ENCODE measurements at regions not wholly inside any gene's neighbourhood (a gene's known extent, or its start where the extent isn't known, plus 50 kb on each side); places are given as distances from the start of the nearest gene placed in this dataset.

DNA sequence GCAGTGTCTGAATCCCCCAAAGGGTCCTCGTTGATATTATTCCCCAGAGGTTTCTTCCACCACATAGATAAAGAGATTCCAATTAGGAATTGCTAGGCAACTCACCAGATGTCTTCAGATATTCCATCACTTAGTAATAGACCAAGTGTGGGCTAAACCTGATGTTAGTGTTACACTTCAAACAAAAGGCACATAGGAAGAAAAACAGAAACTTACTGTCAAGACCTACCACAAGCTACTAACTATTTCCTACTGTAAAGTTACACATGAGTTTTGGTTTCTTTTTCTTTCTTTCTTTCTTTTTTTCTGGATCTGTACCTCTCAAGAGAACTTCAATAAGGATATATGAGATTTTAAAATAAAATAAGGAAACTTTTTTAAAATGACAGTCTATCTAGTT lies 879.1 kb upstream of the NEGR1 start:
- Mint-ChIP-seq H3K27me3 (no peaks in the 10 kb centered on the region), H3K36me3 (no peaks in the 10 kb centered on the region), H3K9me3 (peaks cover 0 to 5% (median under 1%) of the 10 kb centered on the region in 7 donors), H3K4me3 (no peak overlapping the region), H3K27ac (no peak overlapping the region), H3K4me1 (no peaks in the 10 kb centered on the region)
- ATAC-seq (ENCODE audit: low read depth in 2 of 2) = no peak
- no peak for DNase-seq

DNA sequence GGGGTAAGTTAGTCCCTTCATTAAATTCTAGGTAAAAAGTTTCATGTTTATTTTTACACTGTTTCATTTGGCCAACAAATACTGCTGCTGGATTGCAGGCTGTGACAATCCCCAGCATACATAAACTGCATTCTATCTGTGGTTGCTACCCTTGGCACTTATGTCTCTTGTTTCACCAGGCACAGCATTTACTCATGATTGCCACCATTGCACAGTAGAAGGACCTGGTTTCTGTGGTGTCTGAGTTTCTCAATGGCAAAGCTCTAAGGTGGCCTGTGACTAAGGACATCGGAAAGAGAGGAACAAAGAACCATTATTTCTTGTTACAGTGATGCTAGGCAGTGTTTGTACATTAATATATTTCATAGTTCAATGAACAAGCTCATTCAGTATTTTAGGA lies 878.4 kb upstream of the NEGR1 start:
- no peaks in the 10 kb centered on the region for H3K27me3 Mint-ChIP-seq
- ATAC-seq (ENCODE audit: low read depth in 2 of 2) = no peak
- peaks cover 0 to 5% (median 1%) of the 10 kb centered on the region in 7 donors for H3K9me3 Mint-ChIP-seq
- H3K36me3 Mint-ChIP-seq = no peaks in the 10 kb centered on the region
- DNase-seq = no peak
- no peaks in the 10 kb centered on the region for H3K4me1 Mint-ChIP-seq
- no peak overlapping the region for H3K4me3 Mint-ChIP-seq
- H3K27ac Mint-ChIP-seq = no peak overlapping the region

DNA sequence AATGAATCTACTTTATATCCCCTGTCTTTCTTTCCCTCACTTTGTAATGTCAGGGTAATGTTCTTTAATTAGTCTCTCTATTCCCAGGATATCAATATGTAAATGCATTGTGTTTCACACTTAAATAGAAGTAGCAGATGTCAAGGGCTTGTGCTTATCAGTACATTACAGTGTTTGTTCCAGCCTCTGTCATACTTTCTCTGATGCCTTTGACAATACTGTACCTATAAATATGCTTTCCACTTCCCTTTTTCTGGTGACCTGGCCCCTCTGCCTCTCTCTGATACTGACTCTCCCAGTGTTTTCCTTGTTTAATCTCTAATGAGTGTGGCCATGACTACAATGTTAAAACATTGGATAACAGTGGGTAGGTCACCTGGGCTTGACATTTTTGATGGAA lies 862.0 kb upstream of the NEGR1 start:
- Mint-ChIP-seq H3K4me1 (no peaks in the 10 kb centered on the region), H3K27me3 (no peaks in the 10 kb centered on the region), H3K27ac (no peak overlapping the region), H3K36me3 (no peaks in the 10 kb centered on the region), H3K4me3 (no peak overlapping the region), H3K9me3 (peaks cover 0 to 8% (median 4%) of the 10 kb centered on the region in 7 donors)
- ATAC-seq (ENCODE audit: low read depth in 2 of 2) (no peak), DNase-seq (no peak)

- Mint-ChIP-seq H3K4me1 (no peaks in the 10 kb centered on the region), H3K27ac (no peak overlapping the region), H3K9me3 (peaks cover 0 to 6% (median 0%) of the 10 kb centered on the region in 7 donors), H3K4me3 (no peak overlapping the region), H3K36me3 (no peaks in the 10 kb centered on the region), H3K27me3 (no peaks in the 10 kb centered on the region)
- DNase-seq = no peak
- no peak for ATAC-seq (ENCODE audit: low read depth in 2 of 2)
Observed at GRCh38 chr1:73136975-73137374, 854.6 kb upstream of the NEGR1 start.

DNA sequence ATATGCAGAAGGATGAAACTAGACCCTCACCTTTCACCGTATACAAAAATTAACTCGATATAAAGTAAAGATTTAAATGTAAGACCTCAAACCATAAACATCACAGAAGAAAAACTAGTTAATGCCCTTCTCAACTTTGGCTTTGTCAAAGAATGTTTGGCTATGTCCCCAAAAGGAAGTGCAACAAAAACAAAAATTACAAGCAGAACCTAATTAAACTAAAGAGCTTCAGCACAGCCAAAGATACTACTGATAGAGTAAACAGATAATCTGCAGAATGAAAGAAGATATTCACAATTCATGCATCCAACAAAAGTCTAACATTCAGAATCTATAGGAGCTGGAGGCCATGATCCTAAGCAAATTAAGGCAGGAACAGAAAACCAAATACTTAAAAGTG lies 824.6 kb upstream of the NEGR1 start:
- Mint-ChIP-seq H3K4me3 (no peak overlapping the region), H3K27me3 (no peaks in the 10 kb centered on the region), H3K36me3 (no peaks in the 10 kb centered on the region)

DNA sequence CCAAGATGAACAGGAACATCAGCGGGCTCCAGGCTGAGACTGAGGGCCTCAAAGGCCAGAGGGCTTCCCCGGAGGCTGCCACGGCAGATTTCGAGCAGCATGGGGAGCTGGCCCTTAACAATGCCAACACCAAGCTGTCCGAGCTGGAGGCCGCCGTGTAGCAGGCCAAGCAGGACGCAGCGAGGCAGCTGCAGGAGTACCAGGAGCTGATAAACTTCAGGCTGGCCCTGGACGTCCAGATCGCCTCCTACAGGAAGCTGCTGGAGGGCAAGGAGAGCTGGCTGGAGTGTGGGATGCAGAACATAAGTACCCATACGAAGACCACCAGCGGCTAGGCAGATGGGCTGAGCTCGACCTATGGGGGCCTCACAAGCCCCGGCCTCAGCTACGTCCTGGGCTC lies 823.4 kb upstream of the NEGR1 start:
- Mint-ChIP-seq H3K36me3 (no peaks in the 10 kb centered on the region), H3K9me3 (peaks cover 0 to 8% (median 3%) of the 10 kb centered on the region in 7 donors), H3K4me3 (no peak overlapping the region), H3K27ac (no peak overlapping the region), H3K4me1 (no peaks in the 10 kb centered on the region), H3K27me3 (no peaks in the 10 kb centered on the region)
- ATAC-seq (ENCODE audit: low read depth in 2 of 2) = no peak
- no peak for DNase-seq

More for the DNA sequence above, 824.6 kb upstream of the NEGR1 start:
- no peak for DNase-seq
- Mint-ChIP-seq H3K4me1 (no peaks in the 10 kb centered on the region), H3K27ac (no peak overlapping the region), H3K9me3 (peaks cover 0 to 6% (median 4%) of the 10 kb centered on the region in 7 donors)
- no peak for ATAC-seq (ENCODE audit: low read depth in 2 of 2)

GRCh38 chr1:73104749-73105148 lies 822.4 kb upstream of the NEGR1 start:
- no peak for ATAC-seq (ENCODE audit: low read depth in 2 of 2)
- Mint-ChIP-seq H3K4me1 (no peaks in the 10 kb centered on the region), H3K27me3 (no peaks in the 10 kb centered on the region), H3K4me3 (no peak overlapping the region), H3K36me3 (no peaks in the 10 kb centered on the region), H3K27ac (no peak overlapping the region), H3K9me3 (peaks cover 0 to 8% (median 5%) of the 10 kb centered on the region in 7 donors)
- DNase-seq = no peak

GRCh38 chr1:73100216-73100615 lies 817.9 kb upstream of the NEGR1 start:
- ATAC-seq (ENCODE audit: low read depth in 2 of 2) = no peak
- no peaks in the 10 kb centered on the region for H3K36me3 Mint-ChIP-seq
- H3K4me1 Mint-ChIP-seq = no peaks in the 10 kb centered on the region
- H3K4me3 Mint-ChIP-seq = no peak overlapping the region
- H3K27ac Mint-ChIP-seq = no peak overlapping the region
- H3K9me3 Mint-ChIP-seq = peaks cover 0 to 8% (median 2%) of the 10 kb centered on the region in 7 donors
- H3K27me3 Mint-ChIP-seq = no peaks in the 10 kb centered on the region
- no peak for DNase-seq

- Mint-ChIP-seq H3K9me3 (peaks cover 0 to 8% (median under 1%) of the 10 kb centered on the region in 7 donors), H3K27ac (no peak overlapping the region), H3K27me3 (no peaks in the 10 kb centered on the region), H3K4me1 (no peaks in the 10 kb centered on the region), H3K4me3 (no peak overlapping the region), H3K36me3 (no peaks in the 10 kb centered on the region)
- no peak for DNase-seq
- no peak for ATAC-seq (ENCODE audit: low read depth in 2 of 2)
Observed at GRCh38 chr1:73097917-73098316, 815.6 kb upstream of the NEGR1 start.

- DNase-seq (no peak), ATAC-seq (ENCODE audit: low read depth in 2 of 2) (no peak)
- Mint-ChIP-seq H3K4me3 (no peak overlapping the region), H3K36me3 (no peaks in the 10 kb centered on the region), H3K27ac (no peak overlapping the region), H3K27me3 (no peaks in the 10 kb centered on the region), H3K9me3 (peaks cover 0 to 12% (median 5%) of the 10 kb centered on the region in 7 donors), H3K4me1 (no peaks in the 10 kb centered on the region)
Observed at GRCh38 chr1:73096841-73097240, 814.5 kb upstream of the NEGR1 start.

GRCh38 chr1:73092383-73092782 lies 810.0 kb upstream of the NEGR1 start:
- no peaks in the 10 kb centered on the region for H3K36me3 Mint-ChIP-seq

GRCh38 chr1:73066866-73067265 lies 784.5 kb upstream of the NEGR1 start:
- H3K36me3 Mint-ChIP-seq = no peaks in the 10 kb centered on the region
- no peaks in the 10 kb centered on the region for H3K27me3 Mint-ChIP-seq
- ATAC-seq (ENCODE audit: low read depth in 2 of 2) (no peak), DNase-seq (no peak)
- no peaks in the 10 kb centered on the region for H3K4me1 Mint-ChIP-seq
- peaks cover 2 to 9% (median 3%) of the 10 kb centered on the region in 7 donors for H3K9me3 Mint-ChIP-seq
- no peak overlapping the region for H3K27ac Mint-ChIP-seq
- H3K4me3 Mint-ChIP-seq = no peak overlapping the region

More at GRCh38 chr1:73092383-73092782, 810.0 kb upstream of the NEGR1 start:
- ATAC-seq (ENCODE audit: low read depth in 2 of 2) (no peak), DNase-seq (no peak)
- H3K4me3 Mint-ChIP-seq = no peak overlapping the region
- peaks cover 0 to 22% (median 5%) of the 10 kb centered on the region in 7 donors for H3K9me3 Mint-ChIP-seq
- H3K27me3 Mint-ChIP-seq = no peaks in the 10 kb centered on the region
- H3K27ac Mint-ChIP-seq = no peak overlapping the region
- H3K4me1 Mint-ChIP-seq = no peaks in the 10 kb centered on the region

- Mint-ChIP-seq H3K9me3 (peaks cover 2 to 21% (median 6%) of the 10 kb centered on the region in 7 donors), H3K27ac (no peak overlapping the region), H3K27me3 (no peaks in the 10 kb centered on the region), H3K4me3 (no peak overlapping the region), H3K4me1 (no peaks in the 10 kb centered on the region), H3K36me3 (no peaks in the 10 kb centered on the region)
- no peak for DNase-seq
- ATAC-seq (ENCODE audit: low read depth in 2 of 2) = no peak
Observed at GRCh38 chr1:73065339-73066041, 783.2 kb upstream of the NEGR1 start.

DNA sequence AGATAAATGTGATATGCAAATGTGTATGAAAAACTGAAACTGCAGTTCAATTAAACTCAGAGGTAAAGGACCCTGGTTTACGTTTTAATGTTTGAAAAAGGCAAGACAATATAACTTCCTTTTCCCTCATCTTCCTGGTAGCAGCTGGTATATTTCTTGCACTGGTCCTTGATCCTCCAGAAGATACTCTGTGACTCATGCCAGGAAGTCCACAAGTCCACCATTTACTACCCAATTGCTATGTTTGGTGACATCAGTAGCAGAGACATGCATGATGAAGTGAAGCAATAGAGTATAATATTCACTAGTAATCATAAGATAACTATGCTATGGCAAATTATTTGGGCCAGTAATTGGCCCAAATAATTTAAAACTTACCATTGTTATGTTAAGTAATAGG lies 774.5 kb upstream of the NEGR1 start:
- no peak for ATAC-seq (ENCODE audit: low read depth in 2 of 2)
- Mint-ChIP-seq H3K4me1 (no peaks in the 10 kb centered on the region), H3K4me3 (no peak overlapping the region), H3K27me3 (no peaks in the 10 kb centered on the region), H3K36me3 (no peaks in the 10 kb centered on the region), H3K9me3 (peaks cover 0 to 13% (median 7%) of the 10 kb centered on the region in 7 donors), H3K27ac (no peak overlapping the region)
- DNase-seq = no peak

All from naive B cell (primary cell).